Thoracic aorta (tissue), 2 donors: ENCODE measurements at regions not wholly inside any gene's neighbourhood (a gene's known extent, or its start where the extent isn't known, plus 50 kb on each side); places are given as distances from the start of the nearest gene placed in this dataset.

Experiments used
- ATAC-seq: fragments of 150-250 bp; one replicate; pipeline ENCODE4 v1.8.0; 2017; ENCODE audit warnings: low read depth; ENCODE audit not compliant: insufficient number of reproducible peaks, low FRiP score
- DNase-seq: peaks from one replicate; pipeline ENCODE4 v3.0.0-alpha.2; 2020; ENCODE audit warnings: low spot score
- H3K27ac ChIP-seq, 2 donors: fragments of 200-600 bp; sonication (generic); 1 replicate in 1 of 2; 2 replicates in 1 of 2; pipeline ENCODE4 v1.5.1; 2016; ENCODE audit warnings: mild to moderate bottlenecking in 2 of 2, moderate library complexity in 2 of 2
- H3K27me3 ChIP-seq: fragments of 200-600 bp; sonication (generic); replicated peaks from 2 replicates; pipeline ENCODE4 v1.6.0; 2016; ENCODE audit warnings: mild to moderate bottlenecking; ENCODE audit not compliant: insufficient read depth
- H3K36me3 ChIP-seq: fragments of 200-600 bp; sonication (generic); one replicate; pipeline ENCODE4 v1.5.1; 2016
- H3K4me1 ChIP-seq, 2 donors: fragments of 200-600 bp; sonication (generic); 1 replicate in 1 of 2; 2 replicates in 1 of 2; pipeline versions ENCODE4 v1.5.1 to v1.6.0; 2016; ENCODE audit warnings: low read depth in 2 of 2, mild to moderate bottlenecking in 1 of 2; ENCODE audit not compliant: control insufficient read depth in 1 of 2
- H3K4me3 ChIP-seq: fragments of 200-600 bp; sonication (generic); 2 replicates; pipeline ENCODE4 v1.5.1; 2016; ENCODE audit warnings: mild to moderate bottlenecking
- H3K9me3 ChIP-seq: fragments of 200-600 bp; sonication (generic); 2 replicates; pipeline ENCODE4 v1.5.1; 2016
- TF ChIP-seq, protein P1 (sequence below): fragments of 200-600 bp; sonication (generic); IDR thresholded peaks from one replicate; pipeline ENCODE4 v1.5.1; 2019; ENCODE audit warnings: antibody characterized with exemption

DNA sequence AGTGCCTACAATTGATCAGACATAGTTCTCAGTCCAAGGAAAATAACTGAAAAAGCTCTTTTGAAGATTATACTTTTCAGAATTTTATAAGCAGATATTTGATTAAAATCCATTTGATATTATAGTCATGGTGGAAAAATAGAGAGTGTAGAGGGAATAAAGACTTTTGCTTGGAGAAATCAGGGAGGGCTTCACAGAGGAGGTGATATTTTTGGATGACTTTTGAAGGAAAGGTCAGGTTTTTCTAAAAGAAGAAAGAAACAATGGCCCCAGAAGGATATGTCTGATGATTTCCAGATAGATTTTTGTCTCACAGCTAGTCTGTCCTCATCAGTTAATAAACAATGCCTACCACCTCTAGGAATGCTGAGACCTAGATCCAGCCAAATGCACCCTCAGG lies 806.3 kb upstream of the CELF2 start:
- H3K27me3 ChIP-seq = no peaks in the 10 kb centered on the region
- no peaks in the 10 kb centered on the region for H3K9me3 ChIP-seq
- H3K4me3 ChIP-seq = no peak overlapping the region
- no peaks in the 10 kb centered on the region for H3K36me3 ChIP-seq
- no peaks in the 10 kb centered on the region for H3K4me1 ChIP-seq
- ATAC-seq (no peak), DNase-seq (no peak)
- no peak overlapping the region for H3K27ac ChIP-seq
- TF ChIP-seq, protein P1, sequence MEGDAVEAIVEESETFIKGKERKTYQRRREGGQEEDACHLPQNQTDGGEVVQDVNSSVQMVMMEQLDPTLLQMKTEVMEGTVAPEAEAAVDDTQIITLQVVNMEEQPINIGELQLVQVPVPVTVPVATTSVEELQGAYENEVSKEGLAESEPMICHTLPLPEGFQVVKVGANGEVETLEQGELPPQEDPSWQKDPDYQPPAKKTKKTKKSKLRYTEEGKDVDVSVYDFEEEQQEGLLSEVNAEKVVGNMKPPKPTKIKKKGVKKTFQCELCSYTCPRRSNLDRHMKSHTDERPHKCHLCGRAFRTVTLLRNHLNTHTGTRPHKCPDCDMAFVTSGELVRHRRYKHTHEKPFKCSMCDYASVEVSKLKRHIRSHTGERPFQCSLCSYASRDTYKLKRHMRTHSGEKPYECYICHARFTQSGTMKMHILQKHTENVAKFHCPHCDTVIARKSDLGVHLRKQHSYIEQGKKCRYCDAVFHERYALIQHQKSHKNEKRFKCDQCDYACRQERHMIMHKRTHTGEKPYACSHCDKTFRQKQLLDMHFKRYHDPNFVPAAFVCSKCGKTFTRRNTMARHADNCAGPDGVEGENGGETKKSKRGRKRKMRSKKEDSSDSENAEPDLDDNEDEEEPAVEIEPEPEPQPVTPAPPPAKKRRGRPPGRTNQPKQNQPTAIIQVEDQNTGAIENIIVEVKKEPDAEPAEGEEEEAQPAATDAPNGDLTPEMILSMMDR = no peak

DNA sequence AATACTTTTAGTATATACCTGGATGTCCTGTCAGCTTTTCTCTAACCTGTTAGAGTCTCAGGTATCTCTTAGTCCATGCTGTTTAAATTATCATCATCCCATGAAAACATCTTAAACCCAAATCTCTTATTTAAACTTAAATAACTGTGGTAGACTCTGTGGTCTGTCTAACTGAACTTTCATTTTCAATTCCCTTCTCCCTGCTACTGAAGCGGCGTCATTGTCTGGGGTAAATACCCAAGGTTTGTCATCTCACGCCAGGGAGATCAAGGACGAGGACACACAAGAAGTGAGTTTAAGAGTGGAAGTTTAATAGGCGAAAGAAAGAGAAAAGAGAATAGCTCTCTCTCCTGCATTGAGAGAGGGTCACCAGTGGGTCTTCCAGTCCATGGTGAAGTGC lies 804.4 kb upstream of the CELF2 start:
- Histone ChIP-seq H3K9me3 (no peaks in the 10 kb centered on the region), H3K27ac (no peak overlapping the region), H3K4me3 (no peak overlapping the region), H3K36me3 (no peaks in the 10 kb centered on the region), H3K4me1 (no peaks in the 10 kb centered on the region), H3K27me3 (no peaks in the 10 kb centered on the region)
- DNase-seq (no peak), ATAC-seq (no peak)
- TF ChIP-seq, protein P1 = no peak

DNA sequence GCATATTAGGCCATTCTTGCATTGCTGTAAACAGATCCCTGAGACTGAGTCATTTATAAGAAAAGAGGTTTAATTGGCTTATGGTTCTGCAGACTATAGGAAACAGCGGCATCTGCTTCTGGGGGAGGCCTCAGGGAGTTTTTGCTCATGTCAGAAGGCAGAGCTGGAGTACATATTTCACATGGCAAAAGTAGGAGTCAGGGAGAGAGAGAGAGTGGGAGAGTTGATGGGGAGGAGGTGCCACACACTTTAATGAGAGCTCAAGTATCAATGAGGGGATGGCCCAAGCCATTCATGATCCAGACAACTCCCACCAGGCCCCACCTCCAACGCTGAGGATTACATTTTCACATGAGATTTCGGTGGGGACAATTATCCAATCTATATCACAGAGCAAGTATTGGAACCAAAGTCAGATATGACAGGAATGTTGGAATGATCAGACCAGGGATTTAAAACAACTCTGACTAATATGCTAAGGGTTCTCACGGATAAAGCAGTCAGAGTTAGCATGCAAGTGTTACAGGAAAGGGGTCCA lies 795.3 kb upstream of the CELF2 start:
- no peaks in the 10 kb centered on the region for H3K27me3 ChIP-seq
- DNase-seq = no peak
- H3K36me3 ChIP-seq = no peaks in the 10 kb centered on the region
- H3K9me3 ChIP-seq = no peaks in the 10 kb centered on the region
- H3K27ac ChIP-seq = no peak overlapping the region
- no peak overlapping the region for H3K4me3 ChIP-seq
- TF ChIP-seq, protein P1 = no peak
- ATAC-seq = no peak
- no peaks in the 10 kb centered on the region for H3K4me1 ChIP-seq

DNA sequence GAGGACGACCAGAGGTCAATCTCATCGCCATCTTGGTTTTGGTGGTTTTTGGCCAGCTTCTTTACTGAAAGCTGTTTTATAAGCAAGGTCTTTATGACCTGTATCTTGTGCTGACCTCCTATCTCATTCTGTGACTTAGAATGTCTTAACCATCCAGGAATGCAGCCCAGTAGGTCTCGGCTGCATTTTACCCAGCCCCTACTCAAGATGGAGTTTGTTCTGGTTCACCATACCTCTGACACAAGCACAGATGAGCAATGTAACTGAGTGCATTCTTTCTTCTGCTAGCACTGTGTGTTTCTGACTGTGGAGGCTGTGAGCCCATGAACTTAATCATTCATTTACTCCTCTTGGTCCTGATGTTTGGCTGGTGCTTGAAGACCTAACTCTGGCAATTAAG lies 794.5 kb upstream of the CELF2 start:
- no peak overlapping the region for H3K4me3 ChIP-seq
- H3K27ac ChIP-seq = no peak overlapping the region
- H3K4me1 ChIP-seq = no peaks in the 10 kb centered on the region
- TF ChIP-seq, protein P1 = no peak
- no peaks in the 10 kb centered on the region for H3K9me3 ChIP-seq
- no peaks in the 10 kb centered on the region for H3K36me3 ChIP-seq
- no peak for ATAC-seq
- no peak for DNase-seq
- H3K27me3 ChIP-seq = no peaks in the 10 kb centered on the region

DNA sequence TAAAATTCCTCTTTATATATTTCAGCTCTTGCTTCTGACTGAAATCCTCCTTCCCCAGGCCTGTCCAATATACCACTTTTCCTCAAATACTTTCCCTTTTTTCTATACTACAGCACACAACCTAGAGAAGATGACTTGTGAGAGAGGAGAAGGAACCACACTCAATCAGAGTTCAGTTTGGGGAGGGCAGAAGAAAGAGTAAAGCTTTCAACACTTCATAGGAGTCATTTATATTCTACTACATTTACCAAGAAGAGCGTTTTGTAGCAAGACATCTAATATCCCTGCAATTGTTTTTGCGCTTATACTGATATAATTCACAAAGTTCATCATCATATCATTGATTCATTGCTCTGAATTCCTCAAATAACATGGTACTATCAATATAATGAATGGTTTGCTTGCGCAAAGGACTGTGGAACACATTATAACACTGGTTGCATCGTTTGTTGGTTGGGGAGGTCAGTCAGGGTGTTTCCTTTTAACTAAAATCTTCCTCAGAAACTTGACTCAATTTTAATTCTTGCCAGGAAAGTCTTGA lies 792.5 kb upstream of the CELF2 start:
- ATAC-seq = no peak
- no peak for DNase-seq

More for the DNA sequence above, 792.5 kb upstream of the CELF2 start:
- Histone ChIP-seq H3K27ac (no peak overlapping the region), H3K9me3 (no peaks in the 10 kb centered on the region), H3K4me3 (no peak overlapping the region), H3K36me3 (no peaks in the 10 kb centered on the region), H3K27me3 (no peaks in the 10 kb centered on the region), H3K4me1 (no peaks in the 10 kb centered on the region)
- TF ChIP-seq, protein P1 = no peak
